Liver (tissue), 8 donors: ENCODE measurements at regions not wholly inside any gene's neighbourhood (a gene's known extent, or its start where the extent isn't known, plus 50 kb on each side); places are given as distances from the start of the nearest gene placed in this dataset.

ENCODE experiments used
- DNase-seq: peaks from one replicate; pipeline ENCODE4 v3.0.0-alpha.2; 2017; ENCODE audit warnings: low spot score
- H3K27ac ChIP-seq, 2 donors: one replicate each; pipeline ENCODE4 v1.7.0; 2013; ENCODE audit warnings: inconsistent platforms in 2 of 2, low read length in 2 of 2, control low read depth in 1 of 2, low read depth in 1 of 2, mild to moderate bottlenecking in 1 of 2
- H3K27me3 ChIP-seq, 4 donors: one replicate each; pipeline versions ENCODE4 v1.6.1 to v1.7.0; 2013; ENCODE audit warnings: low read length in 3 of 4, inconsistent platforms in 1 of 4, mild to moderate bottlenecking in 1 of 4, moderate library complexity in 1 of 4; ENCODE audit not compliant: control insufficient read depth in 4 of 4, insufficient read depth in 4 of 4
- H3K36me3 ChIP-seq, 4 donors: one replicate each; pipeline versions ENCODE4 v1.6.1 to v1.7.0; 2013; ENCODE audit warnings: low read length in 3 of 4, mild to moderate bottlenecking in 3 of 4, low read depth in 1 of 4, moderate library complexity in 1 of 4; ENCODE audit not compliant: control insufficient read depth in 4 of 4, insufficient read depth in 3 of 4
- H3K4me1 ChIP-seq, 4 donors: one replicate each; pipeline versions ENCODE4 v1.6.1 to v1.7.0; 2013; ENCODE audit warnings: low read length in 3 of 4, mild to moderate bottlenecking in 3 of 4, moderate library complexity in 1 of 4; ENCODE audit not compliant: control insufficient read depth in 4 of 4, insufficient read depth in 4 of 4
- H3K4me3 ChIP-seq, 3 donors: one replicate each; pipeline versions ENCODE4 v1.6.1 to v1.7.0; 2013; ENCODE audit warnings: low read length in 3 of 3, control low read depth in 1 of 3, low read depth in 1 of 3, mild to moderate bottlenecking in 1 of 3
- H3K9ac ChIP-seq, 2 donors: one replicate each; pipeline ENCODE4 v1.7.0; 2013; ENCODE audit warnings: low read length in 2 of 2, mild to moderate bottlenecking in 2 of 2, moderate library complexity in 2 of 2, control low read depth in 1 of 2, low read depth in 1 of 2
- H3K9me3 ChIP-seq, 4 donors: one replicate each; pipeline versions ENCODE4 v1.6.1 to v1.7.0; 2013; ENCODE audit warnings: low read length in 3 of 4; ENCODE audit not compliant: control insufficient read depth in 4 of 4
- EGR1 ChIP-seq, 2 donors: IDR thresholded peaks; 2 replicates each; pipeline ENCODE4 v1.6.1; 2016 to 2018; ENCODE audit warnings: antibody characterized with exemption in 2 of 2, low read depth in 2 of 2
- FOXA1 ChIP-seq: IDR thresholded peaks from 2 replicates; pipeline ENCODE4 v1.6.1; 2016; ENCODE audit warnings: antibody characterized with exemption
- FOXA2 ChIP-seq: IDR thresholded peaks from 2 replicates; pipeline ENCODE4 v1.6.1; 2016; ENCODE audit warnings: antibody characterized with exemption
- GABPA ChIP-seq, 2 donors: IDR thresholded peaks in 1 of 2; conservative IDR thresholded peaks in 1 of 2; 2 replicates each; pipeline ENCODE4 v1.6.1; 2016; ENCODE audit warnings: antibody characterized with exemption in 2 of 2, mild to moderate bottlenecking in 1 of 2, moderate library complexity in 1 of 2
- HNF4A ChIP-seq, 2 donors: conservative IDR thresholded peaks; 2 replicates each; pipeline ENCODE4 v1.6.1; 2016; ENCODE audit warnings: antibody characterized with exemption in 2 of 2, mild to moderate bottlenecking in 2 of 2
- HNF4G ChIP-seq: IDR thresholded peaks from 2 replicates; pipeline ENCODE4 v1.6.1; 2016; ENCODE audit warnings: antibody characterized with exemption
- JUND ChIP-seq, 2 donors: IDR thresholded peaks; 2 replicates each; pipeline ENCODE4 v1.6.1; 2016; ENCODE audit warnings: antibody characterized with exemption in 2 of 2
- NR2F2 ChIP-seq: IDR thresholded peaks from 2 replicates; pipeline ENCODE4 v1.6.1; 2016; ENCODE audit warnings: antibody characterized with exemption
- RAD21 ChIP-seq, 2 donors: IDR thresholded peaks; 2 replicates each; pipeline ENCODE4 v1.6.1; 2016; ENCODE audit warnings: antibody characterized with exemption in 2 of 2, mild to moderate bottlenecking in 2 of 2
- RXRA ChIP-seq, 2 donors: IDR thresholded peaks; 2 replicates each; pipeline ENCODE4 v1.6.1; 2017 to 2018; ENCODE audit warnings: antibody characterized with exemption in 2 of 2, mild to moderate bottlenecking in 1 of 2
- SP1 ChIP-seq: IDR thresholded peaks from 2 replicates; pipeline ENCODE4 v1.6.1; 2018; ENCODE audit warnings: antibody characterized with exemption, mild to moderate bottlenecking
- TAF1 ChIP-seq: conservative IDR thresholded peaks from 2 replicates; pipeline ENCODE4 v1.6.1; 2016; ENCODE audit warnings: antibody characterized with exemption, mild to moderate bottlenecking
- YY1 ChIP-seq: IDR thresholded peaks from 2 replicates; pipeline ENCODE4 v1.6.1; 2016; ENCODE audit warnings: antibody characterized with exemption, mild to moderate bottlenecking
- WGBS: extraction: QIAGEN DNeasy Blood & Tissue Kit; methylation state at CpG from one replicate; pipeline ENCODE4 v1.1.7; 2013; 5-methylcytosine and 5-hydroxymethylcytosine counted together
- TF ChIP-seq, protein P1 (sequence below): IDR thresholded peaks from 2 replicates; pipeline ENCODE4 v1.6.1; 2016; ENCODE audit warnings: antibody characterized with exemption
- TF ChIP-seq, protein P2 (sequence below): IDR thresholded peaks from 2 replicates; pipeline ENCODE4 v1.6.1; 2016; ENCODE audit warnings: antibody characterized with exemption
- TF ChIP-seq, protein P3 (sequence below): IDR thresholded peaks from 2 replicates; pipeline ENCODE4 v1.6.1; 2016; ENCODE audit warnings: antibody characterized with exemption, mild to moderate bottlenecking
- TF ChIP-seq, protein P4 (sequence below): IDR thresholded peaks from 2 replicates; pipeline ENCODE4 v1.6.1; 2016; ENCODE audit warnings: antibody characterized with exemption
- TF ChIP-seq, protein P5 (sequence below): fragments of 150-350 bp; IDR thresholded peaks from 2 replicates; pipeline ENCODE4 v1.5.1; 2017; ENCODE audit warnings: improper control_type of control experiment, low read depth, low read length; ENCODE audit not compliant: missing input control
- donor health status: healthy.
- donor health status: healthy.
- donor health status: healthy.
- donor health status: healthy.
- donor health status: healthy.

DNA sequence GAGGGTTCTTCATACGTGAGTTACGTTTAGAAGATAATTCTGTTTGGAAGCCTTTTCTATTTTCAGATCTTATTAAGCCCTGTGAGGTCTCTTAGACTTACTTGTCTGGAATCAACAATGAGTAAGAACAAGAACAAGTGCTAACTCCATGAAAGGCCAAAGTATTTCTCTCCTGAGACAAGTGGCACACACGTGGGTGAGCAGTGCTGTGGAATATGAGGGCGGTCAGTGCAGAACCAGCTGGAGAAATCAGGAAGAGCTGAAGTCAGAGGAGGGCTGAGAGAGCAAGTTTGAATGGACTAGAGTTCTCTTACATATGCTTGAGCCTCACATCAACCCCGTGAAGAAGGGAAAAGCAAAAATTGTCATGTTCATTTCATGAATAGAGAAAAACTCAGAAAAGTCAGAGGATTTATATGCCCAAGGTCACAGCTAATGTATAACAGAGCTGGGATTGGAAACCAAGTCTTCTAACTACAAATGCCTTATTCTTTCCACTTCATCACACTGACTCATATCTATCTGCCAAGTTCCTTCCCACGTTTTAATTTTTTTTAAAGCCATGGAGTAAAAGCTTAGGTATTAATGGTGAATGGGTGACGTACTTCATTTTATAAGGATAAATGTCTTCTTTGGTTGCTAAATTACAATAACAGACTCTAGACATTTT is 201.3 kb upstream of the DTNBP1 start:
- H3K9me3 ChIP-seq, result peaks cover 0 to 2% (median 0%) of the 10 kb centered on the region in 4 donors
- no peaks in the 10 kb centered on the region for H3K4me1 ChIP-seq
- no peak overlapping the region for H3K9ac ChIP-seq
- H3K36me3 ChIP-seq, result no peaks in the 10 kb centered on the region
- no peak for DNase-seq
- no peak overlapping the region for H3K4me3 ChIP-seq
- H3K27ac ChIP-seq, result no peak overlapping the region
- TF ChIP-seq HNF4A (conservative IDR thresholded peaks at IDR 0.05) (no peak), YY1 (no peak), RAD21 (IDR thresholded peaks at IDR 0.05) (no peak), TAF1 (no peak), NR2F2 (no peak), FOXA2 (no peak), SP1 (no peak), FOXA1 (no peak), JUND (IDR thresholded peaks at IDR 0.05) (no peak), RXRA (IDR thresholded peaks at IDR 0.05) (no peak), EGR1 (IDR thresholded peaks at IDR 0.05; ENCODE audit: low read depth in 2 of 2) (no peak), GABPA (IDR thresholded peaks at IDR 0.05 in 1 of 2, conservative IDR thresholded peaks at IDR 0.05 in 1 of 2) (no peak), HNF4G (no peak)
- TF ChIP-seq, protein P1, sequence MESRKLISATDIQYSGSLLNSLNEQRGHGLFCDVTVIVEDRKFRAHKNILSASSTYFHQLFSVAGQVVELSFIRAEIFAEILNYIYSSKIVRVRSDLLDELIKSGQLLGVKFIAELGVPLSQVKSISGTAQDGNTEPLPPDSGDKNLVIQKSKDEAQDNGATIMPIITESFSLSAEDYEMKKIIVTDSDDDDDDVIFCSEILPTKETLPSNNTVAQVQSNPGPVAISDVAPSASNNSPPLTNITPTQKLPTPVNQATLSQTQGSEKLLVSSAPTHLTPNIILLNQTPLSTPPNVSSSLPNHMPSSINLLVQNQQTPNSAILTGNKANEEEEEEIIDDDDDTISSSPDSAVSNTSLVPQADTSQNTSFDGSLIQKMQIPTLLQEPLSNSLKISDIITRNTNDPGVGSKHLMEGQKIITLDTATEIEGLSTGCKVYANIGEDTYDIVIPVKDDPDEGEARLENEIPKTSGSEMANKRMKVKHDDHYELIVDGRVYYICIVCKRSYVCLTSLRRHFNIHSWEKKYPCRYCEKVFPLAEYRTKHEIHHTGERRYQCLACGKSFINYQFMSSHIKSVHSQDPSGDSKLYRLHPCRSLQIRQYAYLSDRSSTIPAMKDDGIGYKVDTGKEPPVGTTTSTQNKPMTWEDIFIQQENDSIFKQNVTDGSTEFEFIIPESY, result no peak
- TF ChIP-seq, protein P2, sequence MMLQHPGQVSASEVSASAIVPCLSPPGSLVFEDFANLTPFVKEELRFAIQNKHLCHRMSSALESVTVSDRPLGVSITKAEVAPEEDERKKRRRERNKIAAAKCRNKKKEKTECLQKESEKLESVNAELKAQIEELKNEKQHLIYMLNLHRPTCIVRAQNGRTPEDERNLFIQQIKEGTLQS, result no peak
- TF ChIP-seq, protein P3, sequence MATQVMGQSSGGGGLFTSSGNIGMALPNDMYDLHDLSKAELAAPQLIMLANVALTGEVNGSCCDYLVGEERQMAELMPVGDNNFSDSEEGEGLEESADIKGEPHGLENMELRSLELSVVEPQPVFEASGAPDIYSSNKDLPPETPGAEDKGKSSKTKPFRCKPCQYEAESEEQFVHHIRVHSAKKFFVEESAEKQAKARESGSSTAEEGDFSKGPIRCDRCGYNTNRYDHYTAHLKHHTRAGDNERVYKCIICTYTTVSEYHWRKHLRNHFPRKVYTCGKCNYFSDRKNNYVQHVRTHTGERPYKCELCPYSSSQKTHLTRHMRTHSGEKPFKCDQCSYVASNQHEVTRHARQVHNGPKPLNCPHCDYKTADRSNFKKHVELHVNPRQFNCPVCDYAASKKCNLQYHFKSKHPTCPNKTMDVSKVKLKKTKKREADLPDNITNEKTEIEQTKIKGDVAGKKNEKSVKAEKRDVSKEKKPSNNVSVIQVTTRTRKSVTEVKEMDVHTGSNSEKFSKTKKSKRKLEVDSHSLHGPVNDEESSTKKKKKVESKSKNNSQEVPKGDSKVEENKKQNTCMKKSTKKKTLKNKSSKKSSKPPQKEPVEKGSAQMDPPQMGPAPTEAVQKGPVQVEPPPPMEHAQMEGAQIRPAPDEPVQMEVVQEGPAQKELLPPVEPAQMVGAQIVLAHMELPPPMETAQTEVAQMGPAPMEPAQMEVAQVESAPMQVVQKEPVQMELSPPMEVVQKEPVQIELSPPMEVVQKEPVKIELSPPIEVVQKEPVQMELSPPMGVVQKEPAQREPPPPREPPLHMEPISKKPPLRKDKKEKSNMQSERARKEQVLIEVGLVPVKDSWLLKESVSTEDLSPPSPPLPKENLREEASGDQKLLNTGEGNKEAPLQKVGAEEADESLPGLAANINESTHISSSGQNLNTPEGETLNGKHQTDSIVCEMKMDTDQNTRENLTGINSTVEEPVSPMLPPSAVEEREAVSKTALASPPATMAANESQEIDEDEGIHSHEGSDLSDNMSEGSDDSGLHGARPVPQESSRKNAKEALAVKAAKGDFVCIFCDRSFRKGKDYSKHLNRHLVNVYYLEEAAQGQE, result no peak
- TF ChIP-seq, protein P4, sequence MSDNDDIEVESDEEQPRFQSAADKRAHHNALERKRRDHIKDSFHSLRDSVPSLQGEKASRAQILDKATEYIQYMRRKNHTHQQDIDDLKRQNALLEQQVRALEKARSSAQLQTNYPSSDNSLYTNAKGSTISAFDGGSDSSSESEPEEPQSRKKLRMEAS, result no peak
- TF ChIP-seq, protein P5, sequence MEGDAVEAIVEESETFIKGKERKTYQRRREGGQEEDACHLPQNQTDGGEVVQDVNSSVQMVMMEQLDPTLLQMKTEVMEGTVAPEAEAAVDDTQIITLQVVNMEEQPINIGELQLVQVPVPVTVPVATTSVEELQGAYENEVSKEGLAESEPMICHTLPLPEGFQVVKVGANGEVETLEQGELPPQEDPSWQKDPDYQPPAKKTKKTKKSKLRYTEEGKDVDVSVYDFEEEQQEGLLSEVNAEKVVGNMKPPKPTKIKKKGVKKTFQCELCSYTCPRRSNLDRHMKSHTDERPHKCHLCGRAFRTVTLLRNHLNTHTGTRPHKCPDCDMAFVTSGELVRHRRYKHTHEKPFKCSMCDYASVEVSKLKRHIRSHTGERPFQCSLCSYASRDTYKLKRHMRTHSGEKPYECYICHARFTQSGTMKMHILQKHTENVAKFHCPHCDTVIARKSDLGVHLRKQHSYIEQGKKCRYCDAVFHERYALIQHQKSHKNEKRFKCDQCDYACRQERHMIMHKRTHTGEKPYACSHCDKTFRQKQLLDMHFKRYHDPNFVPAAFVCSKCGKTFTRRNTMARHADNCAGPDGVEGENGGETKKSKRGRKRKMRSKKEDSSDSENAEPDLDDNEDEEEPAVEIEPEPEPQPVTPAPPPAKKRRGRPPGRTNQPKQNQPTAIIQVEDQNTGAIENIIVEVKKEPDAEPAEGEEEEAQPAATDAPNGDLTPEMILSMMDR, result no peak
- peaks cover 0 to 2% (median 0%) of the 10 kb centered on the region in 4 donors for H3K27me3 ChIP-seq
- WGBS, result 86% methylated on average over 7 of the region's 7 CpGs
